ENCODE measurements at regions not wholly inside any gene's neighbourhood (a gene's known extent, or its start where the extent isn't known, plus 50 kb on each side); places are given as distances from the start of the nearest gene placed in this dataset.

- no peaks in the 10 kb centered on the region for H3K9me3 ChIP-seq (ENCODE audit: severe bottlenecking)
- no peak overlapping the region for H3K4me3 ChIP-seq (ENCODE audit: severe bottlenecking)
- H3K27me3 ChIP-seq (ENCODE audit: insufficient read depth, poor library complexity, severe bottlenecking): no peaks in the 10 kb centered on the region
- DNase-seq (ENCODE audit: low spot score): no peak
- no peak for ATAC-seq (ENCODE audit: low read depth)
- H3K27ac ChIP-seq (ENCODE audit: poor library complexity, severe bottlenecking): peak overlapping the region; percentile 92
- H3K4me1 ChIP-seq (ENCODE audit: insufficient read depth, poor library complexity, severe bottlenecking): peaks cover 57% of the 10 kb centered on the region
- no peaks in the 10 kb centered on the region for H3K36me3 ChIP-seq (ENCODE audit: low read depth)
- TF ChIP-seq CTCF (IDR thresholded peaks at IDR 0.05; ENCODE audit: poor library complexity, severe bottlenecking): no peak
Measured at GRCh38 chr6:56862415-56863175, 92.3 kb upstream of the BEND6 start.

GRCh38 chr6:56860475-56860874 lies 94.4 kb upstream of the BEND6 start:
- Histone ChIP-seq H3K4me3 (ENCODE audit: severe bottlenecking) (no peak overlapping the region), H3K27ac (ENCODE audit: poor library complexity, severe bottlenecking) (peak overlapping the region; percentile 18), H3K9me3 (ENCODE audit: severe bottlenecking) (no peaks in the 10 kb centered on the region), H3K4me1 (ENCODE audit: insufficient read depth, poor library complexity, severe bottlenecking) (peaks cover 40% of the 10 kb centered on the region), H3K27me3 (ENCODE audit: insufficient read depth, poor library complexity, severe bottlenecking) (no peaks in the 10 kb centered on the region), H3K36me3 (ENCODE audit: low read depth) (no peaks in the 10 kb centered on the region)
- peak; percentile 55 for ATAC-seq (ENCODE audit: low read depth)
- no peak for DNase-seq (ENCODE audit: low spot score)
- TF ChIP-seq CTCF (IDR thresholded peaks at IDR 0.05; ENCODE audit: poor library complexity, severe bottlenecking): no peak

GRCh38 chr6:56856036-56856580 lies 98.8 kb upstream of the BEND6 start:
- ATAC-seq (ENCODE audit: low read depth): no peak
- no peak for DNase-seq (ENCODE audit: low spot score)
- Histone ChIP-seq H3K9me3 (ENCODE audit: severe bottlenecking) (no peaks in the 10 kb centered on the region), H3K4me3 (ENCODE audit: severe bottlenecking) (no peak overlapping the region), H3K36me3 (ENCODE audit: low read depth) (no peaks in the 10 kb centered on the region), H3K27ac (ENCODE audit: poor library complexity, severe bottlenecking) (no peak overlapping the region), H3K27me3 (ENCODE audit: insufficient read depth, poor library complexity, severe bottlenecking) (no peaks in the 10 kb centered on the region), H3K4me1 (ENCODE audit: insufficient read depth, poor library complexity, severe bottlenecking) (peaks cover 19% of the 10 kb centered on the region)
- no peak for TF ChIP-seq CTCF (IDR thresholded peaks at IDR 0.05; ENCODE audit: poor library complexity, severe bottlenecking)

- H3K4me3 ChIP-seq (ENCODE audit: severe bottlenecking): no peak overlapping the region
- no peak for ATAC-seq (ENCODE audit: low read depth)
- DNase-seq (ENCODE audit: low spot score): no peak
- H3K4me1 ChIP-seq (ENCODE audit: insufficient read depth, poor library complexity, severe bottlenecking): peaks cover 6% of the 10 kb centered on the region
- no peak for TF ChIP-seq CTCF (IDR thresholded peaks at IDR 0.05; ENCODE audit: poor library complexity, severe bottlenecking)
- H3K9me3 ChIP-seq (ENCODE audit: severe bottlenecking): no peaks in the 10 kb centered on the region
- H3K36me3 ChIP-seq (ENCODE audit: low read depth): no peaks in the 10 kb centered on the region
- H3K27me3 ChIP-seq (ENCODE audit: insufficient read depth, poor library complexity, severe bottlenecking): no peaks in the 10 kb centered on the region
- H3K27ac ChIP-seq (ENCODE audit: poor library complexity, severe bottlenecking): no peak overlapping the region
Measured at GRCh38 chr6:56854086-56854485, 100.8 kb upstream of the BEND6 start.

- Histone ChIP-seq H3K9me3 (ENCODE audit: severe bottlenecking) (no peaks in the 10 kb centered on the region), H3K27me3 (ENCODE audit: insufficient read depth, poor library complexity, severe bottlenecking) (no peaks in the 10 kb centered on the region), H3K4me3 (ENCODE audit: severe bottlenecking) (no peak overlapping the region), H3K36me3 (ENCODE audit: low read depth) (no peaks in the 10 kb centered on the region), H3K27ac (ENCODE audit: poor library complexity, severe bottlenecking) (no peak overlapping the region), H3K4me1 (ENCODE audit: insufficient read depth, poor library complexity, severe bottlenecking) (peaks cover 6% of the 10 kb centered on the region)
- DNase-seq (ENCODE audit: low spot score): no peak
- no peak for TF ChIP-seq CTCF (IDR thresholded peaks at IDR 0.05; ENCODE audit: poor library complexity, severe bottlenecking)
- no peak for ATAC-seq (ENCODE audit: low read depth)
Measured at GRCh38 chr6:56853541-56853940, 101.4 kb upstream of the BEND6 start.
